CD4-positive, alpha-beta T cell treated with Interferon gamma for 1 hour (primary cell): ENCODE measurements at regions not wholly inside any gene's neighbourhood (a gene's known extent, or its start where the extent isn't known, plus 50 kb on each side); places are given as distances from the start of the nearest gene placed in this dataset.
"Not testable (repeated sequence)": the region's sequence is repeated elsewhere in the genome, so short reads cannot be mapped to it uniquely, and the experiment has no call there.

Source experiments
- DNase-seq: peaks from one replicate; pipeline ENCODE4 v3.0.0-alpha.2; 2020

GRCh38 chr11:23885801-23886200 is 611.1 kb upstream of the LUZP2 start:
- DNase-seq: no peak

- not testable (repeated sequence) for DNase-seq
Observed at GRCh38 chr11:23887122-23887521, 609.7 kb upstream of the LUZP2 start.

GRCh38 chr11:23893126-23893525 is 603.7 kb upstream of the LUZP2 start:
- DNase-seq: no peak

- DNase-seq: no peak
Observed at GRCh38 chr11:23897453-23898286, 599.2 kb upstream of the LUZP2 start.

DNA sequence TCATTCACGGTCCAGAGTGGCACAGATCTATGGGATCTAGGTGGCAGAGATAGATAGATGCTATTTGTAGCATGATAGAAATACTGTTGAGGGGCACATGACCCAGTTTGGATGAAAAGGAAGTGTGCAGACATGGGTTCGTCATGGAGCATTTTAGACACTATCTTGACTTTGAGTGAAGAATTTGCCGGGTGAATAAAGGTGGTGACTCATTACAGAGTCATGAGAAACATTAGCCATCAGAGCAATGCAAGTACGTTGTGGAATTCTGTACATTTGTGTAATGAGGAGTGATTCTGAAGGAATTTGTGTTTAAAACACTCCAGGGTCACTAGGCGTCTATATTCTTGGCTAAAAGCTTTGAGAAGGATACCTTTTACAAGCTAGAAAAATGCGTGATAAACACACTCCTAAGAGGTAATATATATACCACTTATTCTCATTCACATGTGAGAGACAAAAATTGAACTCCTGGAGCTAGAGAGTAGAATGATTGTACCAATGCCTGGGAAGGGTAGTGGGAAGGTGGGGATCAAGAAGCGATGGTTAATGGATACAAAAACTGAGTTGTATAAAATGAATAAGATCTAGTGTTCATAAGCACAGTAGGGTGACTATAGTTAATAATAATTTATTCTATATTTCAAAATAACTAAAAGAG is 593.7 kb upstream of the LUZP2 start:
- DNase-seq: no peak

- DNase-seq: no peak
Observed at GRCh38 chr11:23919455-23919854, 577.4 kb upstream of the LUZP2 start.

DNA sequence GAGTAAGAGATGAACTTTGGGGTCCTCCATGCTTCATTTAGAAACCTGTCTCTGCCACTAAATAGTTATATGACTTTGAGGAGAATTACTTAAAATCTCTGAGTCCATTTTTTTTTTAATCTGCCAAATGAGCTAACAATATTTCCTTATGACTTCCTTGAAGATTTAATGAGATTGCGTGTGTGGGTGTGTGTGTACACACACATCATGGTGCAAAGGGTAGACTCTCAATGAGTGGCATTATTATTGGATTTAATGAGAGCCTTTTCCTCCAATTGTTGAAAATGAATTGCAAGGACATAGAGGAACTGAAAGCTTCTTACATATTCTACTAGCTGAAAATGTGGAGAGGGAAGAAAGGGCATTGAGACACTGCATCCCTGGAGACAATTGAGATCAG is 573.5 kb upstream of the LUZP2 start:
- DNase-seq: no peak

- DNase-seq: no peak
Observed at GRCh38 chr11:23924226-23924625, 572.6 kb upstream of the LUZP2 start.

DNA sequence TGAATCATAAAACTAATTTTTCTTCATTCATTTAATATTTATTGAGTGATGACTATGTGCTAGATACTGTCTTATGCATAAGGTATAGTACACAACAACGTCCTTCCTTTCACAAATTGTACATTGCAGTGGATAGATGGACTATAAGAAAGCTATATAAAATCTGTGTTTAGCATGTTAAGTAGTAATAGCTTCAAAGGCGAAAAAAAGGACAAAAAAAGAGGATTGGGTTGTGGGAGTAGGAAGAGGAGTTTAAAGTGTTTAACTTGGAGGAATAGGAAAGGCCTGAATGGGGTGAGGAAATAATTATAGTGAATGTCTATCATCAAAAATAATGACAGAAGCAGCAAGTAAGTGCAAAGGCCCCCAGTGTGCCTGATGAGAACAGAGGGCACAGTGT is 565.4 kb upstream of the LUZP2 start:
- no peak for DNase-seq

DNA sequence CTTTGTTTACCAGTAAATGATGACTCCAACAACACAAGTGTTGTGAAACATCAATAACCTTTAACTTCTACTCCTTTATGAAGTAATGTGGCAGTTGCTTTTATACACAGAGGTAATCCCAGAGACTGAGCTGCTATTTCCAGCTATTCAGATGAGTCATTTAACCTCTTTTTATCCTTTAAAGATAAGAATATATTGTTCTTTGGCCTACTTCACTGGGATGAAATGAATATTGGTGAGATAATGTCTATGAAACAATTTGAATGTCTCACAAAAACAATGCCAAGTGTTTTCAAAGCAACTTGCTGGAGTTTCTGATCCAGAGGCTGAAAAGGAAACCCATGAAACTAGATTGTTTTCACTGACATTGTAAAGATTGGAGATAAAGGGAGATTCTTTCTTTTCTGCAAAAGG is 564.4 kb upstream of the LUZP2 start:
- DNase-seq: no peak

- no peak for DNase-seq
Observed at GRCh38 chr11:23933721-23934120, 563.1 kb upstream of the LUZP2 start.

DNA sequence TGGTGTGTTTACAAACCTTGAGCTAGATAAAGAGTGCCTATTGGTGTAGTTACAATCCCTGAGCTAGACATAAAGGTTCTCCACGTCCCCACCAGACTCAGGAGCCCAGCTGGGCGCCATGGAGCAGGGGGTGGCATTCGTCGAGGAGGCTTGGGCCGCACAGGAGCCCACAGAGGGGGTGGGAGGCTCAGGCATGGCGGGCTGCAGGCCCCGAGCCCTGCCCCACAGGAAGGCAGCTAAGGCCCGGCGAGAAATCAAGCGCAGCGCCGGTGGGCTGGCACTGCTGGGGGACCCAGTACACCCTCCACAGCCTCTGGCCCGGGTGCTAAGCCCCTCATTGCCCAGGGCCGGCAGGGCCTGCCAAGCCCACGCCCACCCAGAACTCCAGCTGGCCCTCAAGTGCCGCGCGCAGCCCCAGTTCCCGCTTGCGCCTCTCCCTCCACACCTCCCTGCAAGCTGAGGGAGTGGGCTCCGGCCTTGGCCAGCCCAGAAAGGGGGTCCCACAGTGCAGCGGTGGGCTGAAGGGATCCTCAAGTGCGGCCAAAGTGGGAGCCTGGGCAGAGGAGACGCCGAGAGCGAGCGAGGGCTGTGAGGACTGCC is 562.1 kb upstream of the LUZP2 start:
- DNase-seq: not testable (repeated sequence)

GRCh38 chr11:23942117-23942815 is 554.6 kb upstream of the LUZP2 start:
- not testable (repeated sequence) for DNase-seq

DNA sequence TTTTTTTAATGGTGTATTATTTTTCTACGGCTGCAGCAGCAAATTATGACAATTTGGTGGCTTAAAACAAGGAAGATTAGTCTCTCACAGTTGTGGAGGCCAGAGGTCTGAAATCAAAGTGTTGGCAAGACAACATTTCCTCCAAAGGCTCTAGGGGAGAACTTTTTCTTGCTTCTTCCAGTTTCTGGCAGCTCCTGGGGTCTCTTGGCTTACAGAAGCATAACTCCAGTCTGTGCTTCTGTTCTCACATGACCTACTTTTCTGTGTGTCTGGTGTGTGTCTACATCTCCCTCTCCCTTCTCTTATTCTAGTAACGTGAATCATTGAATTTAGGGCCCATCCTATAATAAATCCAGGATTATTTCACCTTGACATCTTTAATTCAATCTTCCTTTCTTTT is 551.9 kb upstream of the LUZP2 start:
- no peak for DNase-seq

DNA sequence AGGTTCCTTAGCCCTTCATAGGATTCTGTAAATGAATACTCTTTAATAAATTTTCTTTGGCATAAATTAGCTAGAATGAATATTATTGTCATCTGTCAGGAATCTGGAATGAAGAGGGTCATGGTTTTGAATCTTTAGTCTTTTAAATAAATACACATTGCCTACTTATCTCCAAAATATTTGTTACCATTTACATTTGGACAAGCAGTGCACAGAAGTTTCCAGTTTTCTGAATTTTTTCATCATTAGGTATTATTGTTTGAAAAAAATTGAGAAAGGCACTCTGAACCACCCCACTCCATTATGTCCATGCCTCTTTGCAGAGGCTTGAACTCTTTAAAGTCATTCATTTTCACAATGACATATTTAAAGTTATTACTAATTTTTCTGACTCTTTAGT is 549.0 kb upstream of the LUZP2 start:
- no peak for DNase-seq

DNA sequence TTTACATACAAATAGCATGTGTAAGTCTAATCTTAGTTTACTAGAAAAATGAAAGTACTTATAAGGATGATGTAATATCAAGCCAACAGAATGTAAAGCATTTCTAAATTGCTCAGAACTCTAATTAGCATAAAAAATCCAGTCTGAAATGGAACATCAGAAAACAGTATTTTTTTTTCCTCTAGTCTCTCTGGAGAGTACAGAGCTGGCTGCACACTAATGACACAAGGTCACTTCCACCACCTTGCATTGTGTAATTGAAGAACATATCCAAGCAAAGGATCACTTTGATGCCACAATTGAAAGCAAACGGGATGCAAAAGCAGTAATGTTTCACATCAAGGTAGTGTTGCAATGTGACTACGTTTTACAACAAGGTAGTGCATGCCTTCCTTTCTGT is 548.0 kb upstream of the LUZP2 start:
- no peak for DNase-seq

DNA sequence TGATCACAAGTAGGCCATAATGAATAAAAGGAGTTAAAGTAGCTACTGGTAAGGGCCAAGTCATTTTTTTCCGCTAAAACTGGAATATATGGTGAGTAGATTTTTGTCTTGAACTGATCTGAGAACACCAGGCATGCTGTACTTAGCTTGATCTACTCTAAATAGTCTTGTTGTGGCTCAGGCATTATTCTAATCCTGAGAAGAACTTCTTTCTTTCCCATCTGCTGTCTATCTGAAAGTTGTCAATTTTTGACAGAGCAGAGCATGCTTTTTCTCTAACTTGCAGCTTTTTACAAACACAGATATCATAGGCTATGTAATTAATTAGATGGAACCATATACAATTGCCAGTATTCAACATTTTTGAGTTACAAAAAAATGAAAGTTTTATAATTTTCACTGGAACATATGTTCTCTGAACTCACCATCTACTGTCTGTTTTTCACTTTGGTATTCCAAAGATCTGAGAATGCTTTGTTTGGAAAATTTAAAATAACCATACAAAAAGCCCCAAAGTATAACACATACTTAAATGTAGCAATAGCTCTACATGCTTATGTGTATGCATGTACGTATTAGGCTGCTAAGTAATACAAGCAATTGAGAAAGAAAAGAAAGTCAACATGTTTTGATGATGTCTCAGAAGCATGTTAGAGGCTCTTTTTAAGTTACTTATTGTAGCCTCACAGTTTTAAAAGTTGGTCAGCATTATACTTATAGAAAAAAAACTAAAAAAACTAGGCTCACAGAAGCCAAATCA is 542.7 kb upstream of the LUZP2 start:
- no peak for DNase-seq

DNA sequence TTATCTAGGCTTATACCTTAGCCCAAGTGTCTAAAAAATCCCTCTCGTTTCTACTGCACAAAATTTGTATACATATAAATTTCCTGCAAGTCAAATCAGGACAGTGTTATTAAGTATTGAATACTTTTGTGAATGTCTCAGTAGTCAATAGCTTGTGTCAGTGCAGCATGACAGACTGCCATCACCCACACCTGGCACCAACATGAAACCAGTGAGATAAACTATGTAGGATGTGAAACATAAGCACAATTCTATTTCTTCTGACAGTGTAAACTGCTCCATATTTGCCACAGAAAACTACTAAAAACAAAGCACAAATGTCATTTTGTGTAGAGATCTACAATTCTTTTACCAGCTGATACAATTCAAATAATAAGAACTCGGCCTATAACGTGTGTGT is 542.1 kb upstream of the LUZP2 start:
- DNase-seq: no peak

- no peak for DNase-seq
Observed at GRCh38 chr11:23956586-23956985, 540.3 kb upstream of the LUZP2 start.

DNA sequence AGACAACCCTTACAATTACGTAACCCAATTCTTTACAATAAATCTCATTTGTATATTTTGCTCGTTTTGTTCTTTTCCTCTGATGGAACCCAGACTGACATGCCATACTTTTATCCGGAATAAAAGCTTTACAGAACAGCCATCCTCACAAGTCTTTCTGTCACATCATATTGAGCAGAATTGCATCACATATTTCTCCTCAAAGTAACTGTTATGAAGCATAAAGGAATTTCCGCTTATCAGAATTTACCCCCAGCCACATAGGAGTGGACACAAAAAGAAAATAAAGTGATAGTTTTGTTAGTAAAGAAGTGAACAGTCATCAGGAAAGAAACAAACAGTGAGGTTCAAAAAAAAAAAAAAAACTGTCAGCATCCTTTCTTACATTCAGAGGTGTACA is 539.5 kb upstream of the LUZP2 start:
- no peak for DNase-seq

DNA sequence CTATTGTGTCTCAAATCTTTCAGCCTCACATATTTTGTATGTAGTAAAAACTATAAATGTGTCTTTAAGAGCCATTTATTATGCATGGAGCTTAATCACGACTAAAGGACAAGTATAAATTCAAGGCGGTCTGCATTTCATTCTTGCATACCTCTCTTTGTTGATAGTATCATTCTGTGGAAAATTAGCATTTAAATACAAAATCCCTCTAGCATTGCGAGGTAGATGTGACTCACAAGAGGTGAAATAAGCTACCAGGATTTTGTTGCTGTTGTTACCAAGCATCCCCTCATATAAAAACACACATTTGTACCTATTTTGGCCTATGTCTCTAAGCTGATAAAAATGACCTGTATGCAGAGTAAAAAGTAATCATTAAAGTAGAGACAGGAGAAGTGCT is 537.4 kb upstream of the LUZP2 start:
- DNase-seq: no peak

GRCh38 chr11:23961503-23962338 is 535.1 kb upstream of the LUZP2 start:
- DNase-seq: no peak
